Stomach smooth muscle (tissue), 2 donors: ENCODE measurements at regions not wholly inside any gene's neighbourhood (a gene's known extent, or its start where the extent isn't known, plus 50 kb on each side); places are given as distances from the start of the nearest gene placed in this dataset.

ENCODE experiments used
- H3K27ac ChIP-seq: one replicate; pipeline ENCODE4 v1.7.0; 2013; ENCODE audit warnings: mild to moderate bottlenecking, low read length, inconsistent platforms
- H3K27me3 ChIP-seq, 2 donors: one replicate each; pipeline ENCODE4 v1.7.0; 2013; ENCODE audit warnings: low read length in 2 of 2; ENCODE audit not compliant: insufficient read depth in 2 of 2, control insufficient read depth in 1 of 2
- H3K36me3 ChIP-seq, 2 donors: one replicate each; pipeline ENCODE4 v1.7.0; 2013; ENCODE audit warnings: low read length in 2 of 2; ENCODE audit not compliant: control insufficient read depth in 2 of 2, insufficient read depth in 2 of 2
- H3K4me1 ChIP-seq: one replicate; pipeline ENCODE4 v1.7.0; 2013; ENCODE audit warnings: low read length; ENCODE audit not compliant: control insufficient read depth, insufficient read depth
- H3K4me3 ChIP-seq, 2 donors: one replicate each; pipeline ENCODE4 v1.7.0; 2013; ENCODE audit warnings: low read length in 2 of 2
- H3K9ac ChIP-seq, 2 donors: one replicate each; pipeline ENCODE4 v1.7.0; 2013; ENCODE audit warnings: low read length in 2 of 2, mild to moderate bottlenecking in 1 of 2
- H3K9me3 ChIP-seq, 2 donors: one replicate each; pipeline ENCODE4 v1.7.0; 2013; ENCODE audit warnings: low read length in 2 of 2; ENCODE audit not compliant: control insufficient read depth in 2 of 2
- donor health status: healthy.
- donor health status: Pancreatic carcinoma.

- no peak overlapping the region for H3K9ac ChIP-seq
- no peaks in the 10 kb centered on the region for H3K9me3 ChIP-seq
- no peaks in the 10 kb centered on the region for H3K36me3 ChIP-seq
- no peak overlapping the region for H3K4me3 ChIP-seq
- no peak overlapping the region for H3K27ac ChIP-seq
- peaks cover 6% of the 10 kb centered on the region for H3K4me1 ChIP-seq
- no peaks in the 10 kb centered on the region for H3K27me3 ChIP-seq
These were observed 89.3 kb upstream of the PGRMC2 start for GRCh38 chr4:128376958-128377357.

- Histone ChIP-seq H3K4me1 (peaks cover 7% of the 10 kb centered on the region), H3K36me3 (no peaks in the 10 kb centered on the region), H3K27ac (no peak overlapping the region), H3K9me3 (no peaks in the 10 kb centered on the region), H3K27me3 (no peaks in the 10 kb centered on the region), H3K9ac (no peak overlapping the region), H3K4me3 (no peak overlapping the region)
These were observed 88.7 kb upstream of the PGRMC2 start for GRCh38 chr4:128376303-128376702.

GRCh38 chr4:128373628-128374027 lies 86.0 kb upstream of the PGRMC2 start:
- Histone ChIP-seq H3K9me3 (no peaks in the 10 kb centered on the region), H3K27me3 (no peaks in the 10 kb centered on the region), H3K27ac (no peak overlapping the region), H3K4me1 (peaks cover 7% of the 10 kb centered on the region), H3K4me3 (no peak overlapping the region), H3K36me3 (no peaks in the 10 kb centered on the region), H3K9ac (no peak overlapping the region)

GRCh38 chr4:128371876-128372275 lies 84.3 kb upstream of the PGRMC2 start:
- H3K36me3 ChIP-seq = no peaks in the 10 kb centered on the region
- no peak overlapping the region for H3K27ac ChIP-seq
- no peak overlapping the region for H3K4me3 ChIP-seq
- H3K27me3 ChIP-seq = no peaks in the 10 kb centered on the region
- no peak overlapping the region for H3K9ac ChIP-seq
- no peaks in the 10 kb centered on the region for H3K9me3 ChIP-seq
- H3K4me1 ChIP-seq = peaks cover 7% of the 10 kb centered on the region

GRCh38 chr4:128371001-128371777 lies 83.6 kb upstream of the PGRMC2 start:
- Histone ChIP-seq H3K9ac (no peak overlapping the region), H3K36me3 (no peaks in the 10 kb centered on the region), H3K27me3 (no peaks in the 10 kb centered on the region), H3K27ac (peak overlapping the region; percentile 0), H3K4me3 (no peak overlapping the region), H3K9me3 (no peaks in the 10 kb centered on the region), H3K4me1 (peaks cover 7% of the 10 kb centered on the region)

DNA sequence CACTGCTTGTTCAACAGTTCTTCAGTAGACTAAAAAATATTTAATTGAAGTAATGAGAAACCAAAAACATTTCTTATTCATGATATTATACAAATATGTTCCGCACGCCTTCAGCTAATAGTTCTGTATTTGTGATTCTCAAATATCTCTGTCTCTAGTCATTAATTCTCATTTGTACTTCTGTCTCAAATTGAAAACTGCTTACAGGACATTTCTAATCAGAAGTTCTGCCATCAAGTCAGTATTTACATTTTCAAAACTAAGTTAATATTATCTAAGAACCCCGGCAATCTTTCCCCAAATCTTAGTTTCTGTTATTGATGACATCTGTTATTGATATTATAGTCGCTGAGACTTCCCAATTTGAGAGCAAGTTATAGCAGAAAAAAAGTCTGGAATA lies 78.6 kb upstream of the PGRMC2 start:
- Histone ChIP-seq H3K9ac (no peak overlapping the region), H3K4me1 (peaks cover 5% of the 10 kb centered on the region), H3K27me3 (no peaks in the 10 kb centered on the region), H3K27ac (no peak overlapping the region), H3K36me3 (no peaks in the 10 kb centered on the region), H3K9me3 (no peaks in the 10 kb centered on the region), H3K4me3 (no peak overlapping the region)

DNA sequence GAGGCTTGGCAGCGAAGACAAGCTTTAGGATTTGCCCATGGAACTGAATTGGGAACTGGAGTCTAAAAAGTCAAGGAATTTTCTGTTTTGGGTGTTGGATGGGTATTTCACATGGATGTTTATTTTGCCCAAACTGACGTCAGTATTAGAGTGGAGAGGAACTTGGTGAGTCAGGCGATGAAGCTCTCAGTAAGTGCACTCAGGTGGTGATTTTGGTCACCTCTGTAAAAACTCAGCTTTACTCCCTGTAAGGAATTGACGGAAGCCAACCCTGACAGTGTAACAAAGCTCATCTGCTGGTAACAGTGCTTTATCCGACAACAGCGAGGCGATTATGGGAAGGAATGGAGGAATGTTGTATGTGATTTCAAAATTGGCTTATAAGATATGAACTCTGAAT lies 77.0 kb upstream of the PGRMC2 start:
- Histone ChIP-seq H3K36me3 (no peaks in the 10 kb centered on the region), H3K4me1 (no peaks in the 10 kb centered on the region), H3K9me3 (no peaks in the 10 kb centered on the region), H3K27ac (no peak overlapping the region), H3K9ac (no peak overlapping the region), H3K4me3 (no peak overlapping the region), H3K27me3 (no peaks in the 10 kb centered on the region)

- no peaks in the 10 kb centered on the region for H3K4me1 ChIP-seq
- H3K36me3 ChIP-seq = no peaks in the 10 kb centered on the region
- no peak overlapping the region for H3K27ac ChIP-seq
- H3K9me3 ChIP-seq = no peaks in the 10 kb centered on the region
- no peak overlapping the region for H3K9ac ChIP-seq
- H3K27me3 ChIP-seq = no peaks in the 10 kb centered on the region
- no peak overlapping the region for H3K4me3 ChIP-seq
These were observed 76.4 kb upstream of the PGRMC2 start for GRCh38 chr4:128363966-128364365.

GRCh38 chr4:128362760-128363159 lies 75.1 kb upstream of the PGRMC2 start:
- H3K4me3 ChIP-seq = no peak overlapping the region
- H3K36me3 ChIP-seq = no peaks in the 10 kb centered on the region

GRCh38 chr4:128359422-128359821 lies 71.8 kb upstream of the PGRMC2 start:
- Histone ChIP-seq H3K27me3 (no peaks in the 10 kb centered on the region), H3K36me3 (no peaks in the 10 kb centered on the region), H3K4me3 (no peak overlapping the region), H3K9me3 (no peaks in the 10 kb centered on the region), H3K27ac (no peak overlapping the region), H3K4me1 (peaks cover under 1% of the 10 kb centered on the region), H3K9ac (no peak overlapping the region)

More at GRCh38 chr4:128362760-128363159, 75.1 kb upstream of the PGRMC2 start:
- no peaks in the 10 kb centered on the region for H3K9me3 ChIP-seq
- H3K4me1 ChIP-seq = no peaks in the 10 kb centered on the region
- no peak overlapping the region for H3K27ac ChIP-seq
- H3K27me3 ChIP-seq = no peaks in the 10 kb centered on the region
- no peak overlapping the region for H3K9ac ChIP-seq

DNA sequence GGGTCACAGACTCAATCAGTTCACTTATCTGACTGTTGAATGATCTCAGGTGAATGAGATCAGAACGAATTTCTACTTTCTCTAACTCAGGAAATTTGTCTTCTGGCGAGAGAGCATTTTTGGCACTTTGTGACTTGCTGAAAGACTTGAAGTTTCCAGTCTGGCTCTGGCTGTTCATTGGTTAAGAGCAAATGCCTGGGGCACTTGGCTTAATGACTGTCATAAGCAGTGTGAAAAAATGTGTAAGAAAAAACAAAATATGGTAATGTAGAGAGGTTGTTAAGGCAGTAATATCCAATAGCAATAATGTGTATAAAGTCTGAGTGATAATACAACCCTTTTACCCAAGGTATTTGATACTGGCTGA lies 71.3 kb upstream of the PGRMC2 start:
- Histone ChIP-seq H3K4me3 (no peak overlapping the region), H3K9ac (no peak overlapping the region)

More for the DNA sequence above, 71.3 kb upstream of the PGRMC2 start:
- Histone ChIP-seq H3K27me3 (no peaks in the 10 kb centered on the region), H3K9me3 (no peaks in the 10 kb centered on the region), H3K4me1 (peaks cover 5% of the 10 kb centered on the region), H3K27ac (no peak overlapping the region), H3K36me3 (no peaks in the 10 kb centered on the region)
